ENCODE measurements at regions not wholly inside any gene's neighbourhood (a gene's known extent, or its start where the extent isn't known, plus 50 kb on each side); places are given as distances from the start of the nearest gene placed in this dataset.

DNA sequence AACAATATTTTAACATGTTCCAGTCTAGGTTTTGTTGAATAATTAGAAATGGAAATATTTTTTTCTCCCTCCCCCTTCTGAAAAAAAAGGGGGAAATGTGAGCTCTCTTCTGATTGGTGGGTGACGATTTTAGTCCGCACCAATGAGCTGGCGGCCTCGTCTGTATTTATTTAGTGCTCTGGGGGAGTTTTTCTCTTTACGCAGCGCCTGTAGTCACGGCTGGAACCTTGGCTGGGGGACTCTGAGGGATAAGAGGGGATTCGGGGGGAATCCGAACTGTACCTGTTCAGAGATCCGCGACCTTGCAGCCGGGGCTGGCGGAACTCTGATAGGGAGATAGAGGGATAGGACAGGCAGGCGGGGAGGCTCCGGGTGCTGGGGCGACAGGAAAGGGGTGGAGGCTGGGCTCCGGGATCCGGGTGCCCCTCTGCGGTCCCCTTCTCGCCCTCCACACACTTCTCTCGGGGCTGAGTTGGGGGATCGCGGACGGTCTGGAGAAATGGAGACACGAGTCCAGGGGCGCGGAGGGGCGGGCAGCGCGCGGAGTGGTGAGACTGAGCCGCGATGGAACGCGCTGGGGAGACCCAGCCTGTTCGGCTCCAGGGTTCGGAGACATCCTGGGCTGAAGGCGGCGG lies 99.7 kb upstream of the HSD17B12 start:
- TF ChIP-seq CTCF (IDR thresholded peaks at IDR 0.05; ENCODE audit: poor library complexity, severe bottlenecking) (no peak), TAF1 (IDR thresholded peaks at IDR 0.05; ENCODE audit: low read depth) (no peak), REST (IDR thresholded peaks at IDR 0.05; ENCODE audit: borderline replicate concordance) (peak; percentile 41), EZH2 (IDR thresholded peaks at IDR 0.05; ENCODE audit: borderline replicate concordance, insufficient read depth, low read length, poor library complexity, severe bottlenecking) (peak; percentile 40), POLR2AphosphoS5 (IDR thresholded peaks at IDR 0.05) (peak; percentile 62), EP300 (conservative IDR thresholded peaks at IDR 0.05; ENCODE audit: poor library complexity, severe bottlenecking) (no peak), RAD21 (conservative IDR thresholded peaks at IDR 0.05) (no peak), MXI1 (conservative IDR thresholded peaks at IDR 0.05; ENCODE audit: poor library complexity, severe bottlenecking) (no peak), SMC3 (conservative IDR thresholded peaks at IDR 0.05; ENCODE audit: poor library complexity) (no peak)
